Omental fat pad (tissue), 3 donors: ENCODE measurements at regions not wholly inside any gene's neighbourhood (a gene's known extent, or its start where the extent isn't known, plus 50 kb on each side); places are given as distances from the start of the nearest gene placed in this dataset.

Experiments used
- ATAC-seq: fragments of 150-250 bp; one replicate; pipeline ENCODE4 v1.9.1; 2016; ENCODE audit warnings: mild to moderate bottlenecking, moderate library complexity; ENCODE audit not compliant: low FRiP score
- DNase-seq: peaks from one replicate; pipeline ENCODE4 v3.0.0-alpha.2; 2019; ENCODE audit warnings: low spot score
- TF ChIP-seq, protein P1 (sequence below), 3 donors: fragments of 450-650 bp; IDR thresholded peaks; one replicate each; pipeline ENCODE4 v1.5.1; 2016 to 2017; ENCODE audit warnings: antibody characterized with exemption in 3 of 3, mild to moderate bottlenecking in 3 of 3, moderate library complexity in 2 of 3

DNA sequence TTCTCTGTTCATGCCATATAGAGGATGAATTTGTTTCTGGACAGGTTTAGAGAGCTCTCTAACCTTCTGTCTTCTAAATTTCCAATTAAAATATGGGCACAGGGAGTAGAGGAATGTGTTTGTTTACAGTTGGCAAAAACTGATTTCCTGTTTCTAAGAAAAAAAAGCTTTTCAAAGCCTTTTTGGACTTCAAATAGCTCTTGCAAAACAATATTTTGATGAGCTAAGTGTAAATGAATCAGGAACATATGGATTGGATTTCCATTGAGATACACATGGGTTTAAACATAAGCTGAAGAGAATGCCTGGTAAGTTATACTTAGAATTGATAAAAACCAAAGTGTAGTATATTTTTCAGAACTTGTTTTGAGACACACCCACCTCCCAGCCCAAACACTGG, 677.5 kb downstream of the NYAP2 start:
- ATAC-seq = no peak
- TF ChIP-seq, protein P1, sequence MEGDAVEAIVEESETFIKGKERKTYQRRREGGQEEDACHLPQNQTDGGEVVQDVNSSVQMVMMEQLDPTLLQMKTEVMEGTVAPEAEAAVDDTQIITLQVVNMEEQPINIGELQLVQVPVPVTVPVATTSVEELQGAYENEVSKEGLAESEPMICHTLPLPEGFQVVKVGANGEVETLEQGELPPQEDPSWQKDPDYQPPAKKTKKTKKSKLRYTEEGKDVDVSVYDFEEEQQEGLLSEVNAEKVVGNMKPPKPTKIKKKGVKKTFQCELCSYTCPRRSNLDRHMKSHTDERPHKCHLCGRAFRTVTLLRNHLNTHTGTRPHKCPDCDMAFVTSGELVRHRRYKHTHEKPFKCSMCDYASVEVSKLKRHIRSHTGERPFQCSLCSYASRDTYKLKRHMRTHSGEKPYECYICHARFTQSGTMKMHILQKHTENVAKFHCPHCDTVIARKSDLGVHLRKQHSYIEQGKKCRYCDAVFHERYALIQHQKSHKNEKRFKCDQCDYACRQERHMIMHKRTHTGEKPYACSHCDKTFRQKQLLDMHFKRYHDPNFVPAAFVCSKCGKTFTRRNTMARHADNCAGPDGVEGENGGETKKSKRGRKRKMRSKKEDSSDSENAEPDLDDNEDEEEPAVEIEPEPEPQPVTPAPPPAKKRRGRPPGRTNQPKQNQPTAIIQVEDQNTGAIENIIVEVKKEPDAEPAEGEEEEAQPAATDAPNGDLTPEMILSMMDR (IDR thresholded peaks at IDR 0.05) = no peak
- no peak for DNase-seq

DNA sequence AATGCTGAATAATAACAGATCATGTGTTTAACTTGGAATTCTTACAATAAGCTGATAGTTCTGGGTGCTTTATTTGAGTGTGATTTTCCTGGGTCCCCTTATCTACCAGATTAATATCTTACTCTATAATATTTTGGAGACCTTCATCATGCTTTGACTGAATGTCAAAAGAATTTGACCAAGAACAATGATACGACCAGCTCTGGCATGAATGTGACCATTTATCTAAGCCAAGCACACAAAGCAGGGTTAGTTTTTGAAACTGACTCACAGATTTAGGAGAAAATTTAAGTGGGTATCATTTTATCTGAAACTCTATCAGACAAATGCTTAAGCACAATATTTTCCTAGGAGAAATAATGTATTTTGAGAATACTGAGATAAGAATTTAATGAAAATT, 677.0 kb downstream of the NYAP2 start:
- TF ChIP-seq, protein P1 (IDR thresholded peaks at IDR 0.05) = no peak
- DNase-seq (no peak), ATAC-seq (no peak)

DNA sequence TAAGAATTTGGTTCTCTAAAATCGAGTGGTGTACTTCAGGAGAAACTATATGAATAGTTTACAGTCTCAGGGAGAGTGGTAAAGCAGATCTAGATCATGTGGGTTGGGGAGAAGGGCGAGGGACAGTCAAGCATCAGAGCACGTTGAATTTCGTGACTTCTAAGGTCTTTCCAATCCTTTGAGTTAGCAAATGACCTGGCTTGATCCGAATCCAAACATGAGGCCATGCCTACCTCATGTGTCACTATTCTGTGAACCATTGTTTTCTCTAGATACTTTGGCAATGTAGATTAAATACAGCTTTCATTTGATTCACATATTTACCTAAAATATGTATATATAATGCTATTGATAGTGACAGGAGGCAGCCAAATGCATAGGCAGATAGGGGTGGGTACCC, 674.9 kb downstream of the NYAP2 start:
- TF ChIP-seq, protein P1 (IDR thresholded peaks at IDR 0.05) = no peak
- ATAC-seq (no peak), DNase-seq (no peak)

DNA sequence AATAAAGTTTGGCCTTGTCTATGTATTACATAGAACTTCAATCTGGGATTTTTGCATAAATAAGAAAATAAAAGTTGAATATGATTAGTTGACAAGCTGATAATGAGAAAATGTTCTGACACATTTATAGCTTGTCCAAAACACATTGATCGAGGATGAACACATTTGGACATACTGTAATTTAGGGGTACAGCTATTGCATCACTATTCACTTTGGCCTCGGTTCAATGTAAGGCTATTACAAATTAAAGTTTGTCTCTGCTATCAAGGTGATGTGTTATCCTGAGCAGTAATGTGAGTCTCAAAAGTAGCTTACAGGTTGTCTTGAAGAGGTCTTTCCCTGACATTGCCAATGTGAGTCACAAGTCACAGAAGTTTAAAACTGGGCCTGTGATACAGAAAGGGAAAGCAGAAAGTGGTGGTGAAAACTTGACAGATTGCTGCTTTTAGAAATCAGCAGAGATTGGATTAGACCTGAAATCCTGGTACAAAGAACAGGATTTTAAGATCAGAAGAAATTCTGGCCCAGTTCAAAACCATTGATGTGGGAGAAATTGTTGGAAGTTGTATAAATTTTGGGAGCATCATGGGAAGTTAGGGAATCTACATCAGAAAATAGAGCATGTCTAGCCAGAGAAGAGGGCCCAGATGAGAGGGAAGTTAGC, 674.1 kb downstream of the NYAP2 start:
- no peak for ATAC-seq
- DNase-seq = no peak
- TF ChIP-seq, protein P1 (IDR thresholded peaks at IDR 0.05) = no peak

DNA sequence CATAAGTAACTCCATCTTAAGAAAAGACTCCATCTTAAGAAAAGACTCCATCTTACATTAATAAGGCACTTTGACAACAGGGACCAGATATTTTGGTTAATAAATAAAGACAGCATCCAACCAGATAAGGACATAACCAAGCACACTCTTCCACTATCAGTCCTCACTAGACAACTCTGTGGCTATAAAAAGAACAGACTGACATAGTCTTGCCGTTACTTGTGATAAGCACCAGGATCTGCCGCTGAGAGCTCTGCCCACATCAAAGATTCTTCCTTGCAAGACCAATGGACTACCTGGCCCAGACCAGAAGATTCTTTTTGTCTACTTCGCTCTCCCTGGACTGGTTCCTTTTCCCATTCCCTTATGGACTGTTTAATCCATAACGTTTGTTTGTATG, 667.4 kb downstream of the NYAP2 start:
- DNase-seq (no peak), ATAC-seq (no peak)

DNA sequence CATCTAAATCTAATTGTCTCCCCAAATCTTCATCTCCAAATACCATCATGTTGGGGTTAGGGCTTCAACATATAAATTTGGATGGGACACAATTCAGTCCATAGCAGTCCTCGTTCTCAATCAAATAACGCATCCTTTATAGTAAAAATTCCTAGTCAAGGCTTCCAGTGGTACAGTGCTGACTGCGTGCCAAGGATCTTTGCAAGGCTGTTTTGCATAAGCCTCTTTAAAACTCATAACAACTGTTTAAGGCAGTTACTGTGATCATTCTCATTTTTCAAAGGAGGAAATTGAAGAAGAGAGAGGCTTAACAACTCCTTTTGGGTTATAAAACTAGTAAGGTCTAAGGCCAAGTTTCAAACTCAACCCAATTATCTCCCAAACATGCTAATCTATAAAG, 666.9 kb downstream of the NYAP2 start:
- ATAC-seq = no peak
- no peak for DNase-seq
- TF ChIP-seq, protein P1 (IDR thresholded peaks at IDR 0.05) = no peak

More for the DNA sequence above, 667.4 kb downstream of the NYAP2 start:
- TF ChIP-seq, protein P1 (IDR thresholded peaks at IDR 0.05) = no peak

DNA sequence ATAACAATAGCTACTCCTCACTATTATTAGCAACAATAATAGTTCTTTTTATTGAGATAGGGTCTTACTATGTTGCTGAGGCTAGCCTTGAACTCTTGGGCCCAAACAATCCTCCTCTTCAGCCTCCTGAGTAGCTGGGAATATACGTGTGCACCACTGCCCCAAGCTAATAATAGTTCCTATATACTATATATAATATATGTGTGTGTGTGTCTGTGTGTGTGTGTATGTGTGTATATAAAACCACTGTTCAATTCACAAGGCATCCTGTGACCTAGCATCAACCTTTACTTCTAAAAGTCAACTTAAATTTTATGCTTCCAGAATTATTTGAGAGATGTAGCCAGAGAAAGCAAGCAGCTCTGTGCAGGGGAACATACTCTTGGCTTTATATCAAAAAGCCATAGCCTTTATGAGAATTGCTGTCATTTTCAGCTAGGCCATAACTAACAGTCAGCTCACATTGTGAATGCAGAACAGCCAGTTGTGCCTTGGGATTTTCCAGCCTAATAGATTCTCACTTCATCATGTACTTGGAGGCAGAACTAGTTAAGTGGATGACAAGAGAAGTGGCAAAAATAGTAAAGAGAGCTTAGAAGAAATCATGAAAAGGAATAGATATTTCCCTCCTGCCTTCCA, 665.5 kb downstream of the NYAP2 start:
- TF ChIP-seq, protein P1 (IDR thresholded peaks at IDR 0.05) = no peak
- DNase-seq (no peak), ATAC-seq (no peak)
